Natural killer cell (primary cell): ENCODE measurements at regions not wholly inside any gene's neighbourhood (a gene's known extent, or its start where the extent isn't known, plus 50 kb on each side); places are given as distances from the start of the nearest gene placed in this dataset.

Experiments used
- ATAC-seq, 3 donors: fragments of 150-1000 bp in 2 of 3; fragments of 200-7000 bp in 1 of 3; cut with Tn5 transposase; 1 replicate in 1 of 3; 2 replicates in 2 of 3; pipeline ENCODE4 v1.10.0; 2021; ENCODE audit warnings: mild to moderate bottlenecking in 2 of 3, moderate library complexity in 2 of 3
- DNase-seq, 2 donors: peaks; one replicate each; pipeline versions ENCODE4 v3.0.0 to v3.0.0-alpha.2; 2013 to 2021; ENCODE audit warnings: mixed read lengths in 1 of 2
- H3K27ac ChIP-seq: one replicate; pipeline ENCODE4 v1.5.1; 2013; ENCODE audit warnings: mild to moderate bottlenecking, low read length
- H3K27me3 ChIP-seq: one replicate; pipeline ENCODE4 v1.6.1; 2013; ENCODE audit warnings: low read length; ENCODE audit not compliant: control insufficient read depth, insufficient read depth
- H3K36me3 ChIP-seq: one replicate; pipeline ENCODE4 v1.6.1; 2013; ENCODE audit warnings: low read length; ENCODE audit not compliant: control insufficient read depth, insufficient read depth
- H3K4me1 ChIP-seq: one replicate; pipeline ENCODE4 v1.6.1; 2013; ENCODE audit warnings: low read length; ENCODE audit not compliant: control insufficient read depth, insufficient read depth
- H3K4me3 ChIP-seq: one replicate; pipeline ENCODE4 v1.5.1; 2013; ENCODE audit warnings: low read length
- H3K9me3 ChIP-seq: one replicate; pipeline ENCODE4 v1.6.1; 2013; ENCODE audit warnings: low read length; ENCODE audit not compliant: control insufficient read depth, insufficient read depth
- H3K27ac Mint-ChIP-seq, 2 donors: one replicate each; pipeline ENCODE4 v1.8.0; 2022; ENCODE audit warnings: mild to moderate bottlenecking in 2 of 2, mixed read lengths in 2 of 2, moderate library complexity in 1 of 2
- H3K27me3 Mint-ChIP-seq, 2 donors: one replicate each; pipeline ENCODE4 v1.8.0; 2022; ENCODE audit warnings: low read depth in 2 of 2, mixed read lengths in 2 of 2
- H3K36me3 Mint-ChIP-seq: one replicate; pipeline ENCODE4 v1.8.0; 2022; ENCODE audit warnings: mixed read lengths
- H3K4me1 Mint-ChIP-seq, 2 donors: one replicate each; pipeline ENCODE4 v1.8.0; 2022; ENCODE audit warnings: mixed read lengths in 2 of 2
- H3K4me3 Mint-ChIP-seq: one replicate; pipeline ENCODE4 v1.8.0; 2022; ENCODE audit warnings: mild to moderate bottlenecking, moderate library complexity, mixed read lengths
- H3K9me3 Mint-ChIP-seq, 2 donors: one replicate each; pipeline ENCODE4 v1.8.0; 2022; ENCODE audit warnings: mixed read lengths in 2 of 2
- CTCF ChIP-seq: fragments of 200-600 bp; IDR thresholded peaks from one replicate; pipeline ENCODE4 v1.8.0; 2022; ENCODE audit warnings: antibody characterized with exemption
- WGBS: methylation state at CpG from one replicate; pipeline ENCODE4 v1.1.7; 2013; ENCODE audit warnings: missing lambda C conversion rate; ENCODE audit not compliant: insufficient coverage; 5-methylcytosine and 5-hydroxymethylcytosine counted together
- intact Hi-C: fragments of 100-400 bp; cut with micrococcal nuclease; formaldehyde crosslinking; loops from one replicate; pipeline ENCODE4 v1.14.2; 2022

GRCh38 chr3:153885359-153885758 is 235.8 kb upstream of the ARHGEF26 start:
- no peaks in the 10 kb centered on the region for H3K4me1 ChIP-seq
- no peak overlapping the region for H3K27ac ChIP-seq
- Mint-ChIP-seq H3K9me3 (no peaks in the 10 kb centered on the region), H3K4me1 (no peaks in the 10 kb centered on the region), H3K27ac (no peak overlapping the region), H3K4me3 (no peak overlapping the region), H3K36me3 (no peaks in the 10 kb centered on the region), H3K27me3 (no peaks in the 10 kb centered on the region)
- WGBS = 95% methylated on average over 2 of the region's 2 CpGs
- ATAC-seq = no peak
- no peak for DNase-seq
- H3K4me3 ChIP-seq = no peak overlapping the region
- no peaks in the 10 kb centered on the region for H3K9me3 ChIP-seq
- intact Hi-C loops = no loop called here
- no peak for TF ChIP-seq CTCF
- no peaks in the 10 kb centered on the region for H3K36me3 ChIP-seq
- no peaks in the 10 kb centered on the region for H3K27me3 ChIP-seq

- 46% methylated on average over 2 of the region's 2 CpGs for WGBS
These were observed 231.3 kb upstream of the ARHGEF26 start for GRCh38 chr3:153889905-153890334.

DNA sequence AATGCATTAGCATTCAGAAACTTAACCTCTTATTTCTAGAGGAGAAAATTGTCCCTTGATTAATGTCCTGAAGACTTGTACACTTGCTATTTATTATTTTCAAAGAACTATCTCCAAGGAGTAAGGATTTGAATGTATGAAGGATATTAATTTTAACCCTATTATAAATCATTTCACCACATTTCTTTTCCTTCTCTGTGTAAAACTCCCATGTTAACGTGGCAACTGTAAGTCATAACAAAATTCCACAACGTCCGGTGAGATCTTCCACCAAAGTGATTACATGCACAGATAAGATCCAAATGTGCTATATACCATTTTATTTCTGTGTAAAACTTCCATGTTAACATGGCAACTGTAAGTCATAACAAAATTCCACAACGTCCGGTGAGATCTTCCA is 229.1 kb upstream of the ARHGEF26 start:
- H3K4me3 Mint-ChIP-seq = no peak overlapping the region
- no peaks in the 10 kb centered on the region for H3K4me1 ChIP-seq
- TF ChIP-seq CTCF = no peak
- H3K36me3 ChIP-seq = no peaks in the 10 kb centered on the region
- H3K27ac Mint-ChIP-seq = no peak overlapping the region
- no peak overlapping the region for H3K4me3 ChIP-seq
- H3K27me3 ChIP-seq = no peaks in the 10 kb centered on the region
- H3K36me3 Mint-ChIP-seq = no peaks in the 10 kb centered on the region
- no peak for DNase-seq
- H3K4me1 Mint-ChIP-seq = no peaks in the 10 kb centered on the region
- no peaks in the 10 kb centered on the region for H3K9me3 ChIP-seq
- no peak overlapping the region for H3K27ac ChIP-seq
- no peaks in the 10 kb centered on the region for H3K27me3 Mint-ChIP-seq
- no peaks in the 10 kb centered on the region for H3K9me3 Mint-ChIP-seq
- no peak for ATAC-seq
- intact Hi-C loops = no loop called here
- 47% methylated on average over 5 of the region's 5 CpGs for WGBS

More at GRCh38 chr3:153889905-153890334, 231.3 kb upstream of the ARHGEF26 start:
- H3K4me3 ChIP-seq = no peak overlapping the region
- no peaks in the 10 kb centered on the region for H3K4me1 ChIP-seq
- no peaks in the 10 kb centered on the region for H3K4me1 Mint-ChIP-seq
- H3K27ac Mint-ChIP-seq = no peak overlapping the region
- intact Hi-C loops = no loop called here
- H3K36me3 Mint-ChIP-seq = no peaks in the 10 kb centered on the region
- H3K36me3 ChIP-seq = no peaks in the 10 kb centered on the region
- no peak overlapping the region for H3K4me3 Mint-ChIP-seq
- ATAC-seq (no peak), DNase-seq (no peak)
- H3K27ac ChIP-seq = no peak overlapping the region
- H3K27me3 ChIP-seq = no peaks in the 10 kb centered on the region
- no peaks in the 10 kb centered on the region for H3K9me3 ChIP-seq
- no peaks in the 10 kb centered on the region for H3K27me3 Mint-ChIP-seq
- TF ChIP-seq CTCF = no peak
- H3K9me3 Mint-ChIP-seq = no peaks in the 10 kb centered on the region

GRCh38 chr3:153894857-153895256 is 226.3 kb upstream of the ARHGEF26 start:
- Histone ChIP-seq H3K9me3 (no peaks in the 10 kb centered on the region), H3K4me3 (no peak overlapping the region), H3K27me3 (no peaks in the 10 kb centered on the region), H3K4me1 (no peaks in the 10 kb centered on the region), H3K36me3 (no peaks in the 10 kb centered on the region), H3K27ac (no peak overlapping the region)
- TF ChIP-seq CTCF = no peak
- H3K27me3 Mint-ChIP-seq = no peaks in the 10 kb centered on the region
- ATAC-seq (no peak), DNase-seq (no peak)
- H3K4me1 Mint-ChIP-seq = no peaks in the 10 kb centered on the region
- H3K36me3 Mint-ChIP-seq = no peaks in the 10 kb centered on the region
- WGBS = 86% methylated on average over 1 of the region's 1 CpG
- no peak overlapping the region for H3K27ac Mint-ChIP-seq
- no peaks in the 10 kb centered on the region for H3K9me3 Mint-ChIP-seq
- no peak overlapping the region for H3K4me3 Mint-ChIP-seq
- intact Hi-C loops = no loop called here
